ENCODE measurements at regions not wholly inside any gene's neighbourhood (a gene's known extent, or its start where the extent isn't known, plus 50 kb on each side); places are given as distances from the start of the nearest gene placed in this dataset.

- TF ChIP-seq, protein P1, sequence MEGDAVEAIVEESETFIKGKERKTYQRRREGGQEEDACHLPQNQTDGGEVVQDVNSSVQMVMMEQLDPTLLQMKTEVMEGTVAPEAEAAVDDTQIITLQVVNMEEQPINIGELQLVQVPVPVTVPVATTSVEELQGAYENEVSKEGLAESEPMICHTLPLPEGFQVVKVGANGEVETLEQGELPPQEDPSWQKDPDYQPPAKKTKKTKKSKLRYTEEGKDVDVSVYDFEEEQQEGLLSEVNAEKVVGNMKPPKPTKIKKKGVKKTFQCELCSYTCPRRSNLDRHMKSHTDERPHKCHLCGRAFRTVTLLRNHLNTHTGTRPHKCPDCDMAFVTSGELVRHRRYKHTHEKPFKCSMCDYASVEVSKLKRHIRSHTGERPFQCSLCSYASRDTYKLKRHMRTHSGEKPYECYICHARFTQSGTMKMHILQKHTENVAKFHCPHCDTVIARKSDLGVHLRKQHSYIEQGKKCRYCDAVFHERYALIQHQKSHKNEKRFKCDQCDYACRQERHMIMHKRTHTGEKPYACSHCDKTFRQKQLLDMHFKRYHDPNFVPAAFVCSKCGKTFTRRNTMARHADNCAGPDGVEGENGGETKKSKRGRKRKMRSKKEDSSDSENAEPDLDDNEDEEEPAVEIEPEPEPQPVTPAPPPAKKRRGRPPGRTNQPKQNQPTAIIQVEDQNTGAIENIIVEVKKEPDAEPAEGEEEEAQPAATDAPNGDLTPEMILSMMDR (IDR thresholded peaks at IDR 0.05; ENCODE audit: insufficient read depth, low read length, poor library complexity, severe bottlenecking): no peak
- no peak for TF ChIP-seq EZH2phosphoT487 (conservative IDR thresholded peaks at IDR 0.05; ENCODE audit: low read length)
These were observed 187.1 kb downstream of the SUCLG1 start for GRCh38 chr2:84271977-84272376.

All from SU-DHL-6 (cell line).